Esophagus squamous epithelium (tissue), 4 donors: ENCODE measurements at regions not wholly inside any gene's neighbourhood (a gene's known extent, or its start where the extent isn't known, plus 50 kb on each side); places are given as distances from the start of the nearest gene placed in this dataset.

Experiments used
- CTCF ChIP-seq, 6 experiments: fragments of 450-650 bp in 4 of 6; fragments of 200-600 bp in 2 of 6; sonication (generic) in 2 of 6; IDR thresholded peaks; one replicate each; pipeline ENCODE4 v1.5.1; 2016 to 2019; ENCODE audit warnings: antibody characterized with exemption in 6 of 6, mild to moderate bottlenecking in 4 of 6, moderate library complexity in 4 of 6
- POLR2A ChIP-seq, 4 donors: fragments of 450-650 bp; IDR thresholded peaks; one replicate each; pipeline ENCODE4 v1.6.1; 2017; ENCODE audit warnings: antibody characterized with exemption in 4 of 4, mild to moderate bottlenecking in 4 of 4, moderate library complexity in 3 of 4

GRCh38 chr6:81309811-81310210 lies 442.7 kb downstream of the TENT5A start:
- TF ChIP-seq CTCF (IDR thresholded peaks at IDR 0.05) (no peak), POLR2A (IDR thresholded peaks at IDR 0.05) (no peak)
